Endodermal cell (in vitro differentiated cells): ENCODE measurements at regions not wholly inside any gene's neighbourhood (a gene's known extent, or its start where the extent isn't known, plus 50 kb on each side); places are given as distances from the start of the nearest gene placed in this dataset.

ENCODE experiments used
- DNase-seq: peaks from one replicate; pipeline ENCODE4 v3.0.0-alpha.2; 2017
- H3K27ac ChIP-seq: 2 replicates; pipeline ENCODE4 v1.5.1; 2013; ENCODE audit warnings: mild to moderate bottlenecking, low read depth, low read length, moderate library complexity
- H3K27me3 ChIP-seq: 2 replicates; pipeline ENCODE4 v1.6.1; 2013; ENCODE audit warnings: mild to moderate bottlenecking, low read length, moderate library complexity; ENCODE audit not compliant: insufficient read depth, control insufficient read depth, poor library complexity, severe bottlenecking
- H3K36me3 ChIP-seq: 2 replicates; pipeline ENCODE4 v1.7.0; 2013; ENCODE audit warnings: mild to moderate bottlenecking, low read length, moderate library complexity; ENCODE audit not compliant: control insufficient read depth, insufficient read depth
- H3K4me1 ChIP-seq: one replicate; pipeline ENCODE4 v1.7.0; 2013; ENCODE audit warnings: low read length; ENCODE audit not compliant: control insufficient read depth, insufficient read depth
- H3K4me3 ChIP-seq: 2 replicates; pipeline ENCODE4 v1.5.1; 2013; ENCODE audit warnings: mild to moderate bottlenecking, low read length, moderate library complexity
- H3K9ac ChIP-seq: 2 replicates; pipeline ENCODE4 v1.6.1; 2013; ENCODE audit warnings: mild to moderate bottlenecking, low read length, moderate library complexity; ENCODE audit not compliant: poor library complexity, severe bottlenecking; ENCODE audit errors: extremely low read depth
- H3K9me3 ChIP-seq: 2 replicates; pipeline ENCODE4 v1.6.1; 2013; ENCODE audit warnings: mild to moderate bottlenecking, low read length, moderate library complexity; ENCODE audit not compliant: control insufficient read depth
- H3K27ac Mint-ChIP-seq: 2 replicates; pipeline ENCODE4 v1.8.0; 2020; ENCODE audit warnings: mixed read lengths
- H3K27me3 Mint-ChIP-seq: 2 replicates; pipeline ENCODE4 v1.8.0; 2021; ENCODE audit warnings: mild to moderate bottlenecking, mixed read lengths; ENCODE audit not compliant: insufficient read depth
- H3K36me3 Mint-ChIP-seq: 2 replicates; pipeline ENCODE4 v1.8.0; 2020; ENCODE audit warnings: low read depth, mixed read lengths
- H3K4me1 Mint-ChIP-seq: 2 replicates; pipeline ENCODE4 v1.8.0; 2020; ENCODE audit warnings: mixed read lengths
- H3K4me3 Mint-ChIP-seq: 2 replicates; pipeline ENCODE4 v1.8.0; 2020; ENCODE audit warnings: mild to moderate bottlenecking, moderate library complexity, mixed read lengths
- H3K9me3 Mint-ChIP-seq: 2 replicates; pipeline ENCODE4 v1.8.0; 2020; ENCODE audit warnings: mild to moderate bottlenecking, mixed read lengths
- WGBS, 2 experiments: methylation state at CpG; one replicate each; pipeline versions ENCODE4 v1.1.5 to v1.1.7; 2013; ENCODE audit warnings: missing lambda C conversion rate in 2 of 2, mixed read lengths in 1 of 2; ENCODE audit not compliant: insufficient coverage in 1 of 2, insufficient read length in 1 of 2; 5-methylcytosine and 5-hydroxymethylcytosine counted together
- TF ChIP-seq, protein P1 (sequence below): fragments of 200-600 bp; sonication (generic); conservative IDR thresholded peaks from 2 replicates; pipeline ENCODE4 v1.5.0; 2021; ENCODE audit warnings: antibody characterized with exemption, mild to moderate bottlenecking

DNA sequence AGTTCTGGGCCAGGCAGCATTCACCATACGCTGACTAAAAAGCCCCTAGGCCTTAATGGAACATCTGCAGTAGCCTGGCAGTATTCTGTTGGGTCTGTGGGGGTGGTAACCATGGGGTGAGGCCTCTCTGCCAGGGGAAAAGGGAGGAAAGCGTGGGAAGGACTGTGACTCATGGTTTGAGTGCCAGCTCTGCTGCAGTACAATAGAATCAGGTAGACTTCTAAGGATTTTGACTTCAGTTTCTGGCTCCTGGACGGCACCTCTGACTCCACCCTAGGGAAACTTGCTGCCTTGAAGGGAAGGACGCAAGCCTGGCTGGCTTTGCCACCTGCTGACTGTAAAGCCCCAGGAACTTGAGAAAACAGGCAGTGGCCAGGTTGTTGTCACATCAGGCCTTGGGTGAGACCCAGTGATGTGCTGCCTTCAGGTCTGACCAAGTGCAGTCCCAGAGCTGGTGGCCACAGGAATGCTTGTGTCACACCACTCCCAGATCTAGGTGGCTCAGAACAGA, 148.6 kb downstream of the SUCNR1 start:
- H3K36me3 Mint-ChIP-seq: no peaks in the 10 kb centered on the region
- Histone ChIP-seq H3K36me3 (no peaks in the 10 kb centered on the region), H3K27me3 (no peaks in the 10 kb centered on the region), H3K4me1 (no peaks in the 10 kb centered on the region), H3K9ac (no peak overlapping the region), H3K27ac (no peak overlapping the region), H3K9me3 (no peaks in the 10 kb centered on the region), H3K4me3 (no peak overlapping the region)
- H3K27ac Mint-ChIP-seq: no peak overlapping the region
- 89 to 100% methylated on average over 1 to 4 of the region's 4 CpGs for WGBS, 2 experiments
- H3K9me3 Mint-ChIP-seq: no peaks in the 10 kb centered on the region
- DNase-seq: peak; percentile 48
- H3K27me3 Mint-ChIP-seq: no peaks in the 10 kb centered on the region
- peaks cover 3% of the 10 kb centered on the region for H3K4me1 Mint-ChIP-seq
- no peak overlapping the region for H3K4me3 Mint-ChIP-seq
- TF ChIP-seq, protein P1, sequence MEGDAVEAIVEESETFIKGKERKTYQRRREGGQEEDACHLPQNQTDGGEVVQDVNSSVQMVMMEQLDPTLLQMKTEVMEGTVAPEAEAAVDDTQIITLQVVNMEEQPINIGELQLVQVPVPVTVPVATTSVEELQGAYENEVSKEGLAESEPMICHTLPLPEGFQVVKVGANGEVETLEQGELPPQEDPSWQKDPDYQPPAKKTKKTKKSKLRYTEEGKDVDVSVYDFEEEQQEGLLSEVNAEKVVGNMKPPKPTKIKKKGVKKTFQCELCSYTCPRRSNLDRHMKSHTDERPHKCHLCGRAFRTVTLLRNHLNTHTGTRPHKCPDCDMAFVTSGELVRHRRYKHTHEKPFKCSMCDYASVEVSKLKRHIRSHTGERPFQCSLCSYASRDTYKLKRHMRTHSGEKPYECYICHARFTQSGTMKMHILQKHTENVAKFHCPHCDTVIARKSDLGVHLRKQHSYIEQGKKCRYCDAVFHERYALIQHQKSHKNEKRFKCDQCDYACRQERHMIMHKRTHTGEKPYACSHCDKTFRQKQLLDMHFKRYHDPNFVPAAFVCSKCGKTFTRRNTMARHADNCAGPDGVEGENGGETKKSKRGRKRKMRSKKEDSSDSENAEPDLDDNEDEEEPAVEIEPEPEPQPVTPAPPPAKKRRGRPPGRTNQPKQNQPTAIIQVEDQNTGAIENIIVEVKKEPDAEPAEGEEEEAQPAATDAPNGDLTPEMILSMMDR: no peak

DNA sequence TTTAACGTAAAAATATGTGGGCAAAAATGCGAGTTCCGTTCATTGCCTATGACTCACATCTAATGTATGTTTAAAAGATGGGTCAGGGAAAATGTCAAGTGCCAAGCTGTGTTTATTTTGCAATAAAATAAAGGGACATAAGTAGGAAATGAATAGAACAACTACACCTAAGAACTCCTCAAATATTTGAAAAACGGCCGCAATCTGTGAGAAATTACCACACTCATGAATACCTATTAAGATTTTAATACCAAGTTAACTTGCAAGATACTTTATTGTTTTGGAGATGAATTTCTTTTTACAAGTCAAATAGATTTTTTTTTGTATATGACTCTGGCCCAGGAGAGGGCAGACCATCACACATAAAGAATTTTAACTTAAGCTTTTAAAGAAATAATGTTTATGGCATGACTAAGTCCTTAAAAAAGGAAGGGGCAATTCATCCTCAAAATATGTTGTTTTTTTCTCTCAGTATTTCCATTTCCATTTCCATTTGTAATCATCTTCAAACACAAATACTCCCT, 152.7 kb downstream of the SUCNR1 start:
- TF ChIP-seq, protein P1: peak; percentile 25
- DNase-seq: no peak
- H3K9me3 ChIP-seq: peaks cover 1% of the 10 kb centered on the region
- H3K27me3 ChIP-seq: no peaks in the 10 kb centered on the region
- H3K4me1 Mint-ChIP-seq: peaks cover 2% of the 10 kb centered on the region
- H3K27ac ChIP-seq: no peak overlapping the region
- H3K9me3 Mint-ChIP-seq: no peaks in the 10 kb centered on the region
- H3K4me1 ChIP-seq: no peaks in the 10 kb centered on the region
- H3K27me3 Mint-ChIP-seq: no peaks in the 10 kb centered on the region
- H3K36me3 ChIP-seq: no peaks in the 10 kb centered on the region
- 94% methylated on average over 4 of the region's 5 CpGs; no CpG with 5 or more reads in 1 of the 2 experiments for WGBS, 2 experiments
- no peak overlapping the region for H3K4me3 Mint-ChIP-seq
- H3K36me3 Mint-ChIP-seq: no peaks in the 10 kb centered on the region
- no peak overlapping the region for H3K27ac Mint-ChIP-seq
- no peak overlapping the region for H3K4me3 ChIP-seq
- H3K9ac ChIP-seq: no peak overlapping the region

DNA sequence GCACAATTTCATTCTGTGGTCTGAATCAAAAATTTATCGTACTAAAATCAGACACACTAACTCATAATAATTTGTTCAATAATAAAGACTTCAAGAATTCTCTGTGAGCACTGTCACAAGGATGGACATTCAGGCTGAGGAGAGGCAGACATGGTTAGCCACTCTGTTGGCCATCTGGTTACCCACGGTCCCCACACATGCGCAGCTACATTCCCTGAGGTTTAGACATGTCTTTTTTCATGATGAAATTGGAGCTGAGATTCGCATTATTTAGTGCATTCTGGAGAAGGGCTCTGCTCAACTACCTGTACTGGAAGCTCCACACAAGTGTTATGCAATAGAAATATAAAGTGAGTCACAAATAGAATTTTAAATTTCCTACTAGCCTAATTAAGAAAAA, 156.9 kb downstream of the SUCNR1 start:
- Histone ChIP-seq H3K4me1 (no peaks in the 10 kb centered on the region), H3K4me3 (no peak overlapping the region), H3K36me3 (no peaks in the 10 kb centered on the region), H3K9ac (no peak overlapping the region), H3K9me3 (peaks cover 18% of the 10 kb centered on the region), H3K27me3 (no peaks in the 10 kb centered on the region), H3K27ac (no peak overlapping the region)
- peaks cover 2% of the 10 kb centered on the region for H3K4me1 Mint-ChIP-seq
- no peak for DNase-seq
- peaks cover 22% of the 10 kb centered on the region for H3K9me3 Mint-ChIP-seq
- WGBS, 2 experiments: 90 to 96% methylated on average over 3 to 4 of the region's 4 CpGs
- no peaks in the 10 kb centered on the region for H3K36me3 Mint-ChIP-seq
- no peak overlapping the region for H3K4me3 Mint-ChIP-seq
- no peak overlapping the region for H3K27ac Mint-ChIP-seq
- no peaks in the 10 kb centered on the region for H3K27me3 Mint-ChIP-seq
- TF ChIP-seq, protein P1: no peak
